B cell (primary cell): ENCODE measurements at regions not wholly inside any gene's neighbourhood (a gene's known extent, or its start where the extent isn't known, plus 50 kb on each side); places are given as distances from the start of the nearest gene placed in this dataset.

ENCODE experiments used
- ATAC-seq: fragments of 200-7000 bp; cut with Tn5 transposase; one replicate; pipeline ENCODE4 v1.10.0; 2021; ENCODE audit warnings: low read depth, mild to moderate bottlenecking, moderate number of reproducible peaks, moderate library complexity
- CTCF ChIA-PET: fragments of 350-600 bp; sonication (Branson Sonifier 250); formaldehyde crosslinking; loops from one replicate; lab custom pipeline; 2021; ENCODE audit warnings: antibody characterized with exemption, inconsistent platforms; lab: Charles Lee
- POLR2A ChIA-PET: fragments of 350-600 bp; sonication (Branson Sonifier 250); formaldehyde crosslinking; loops from one replicate; lab custom pipeline; 2021; ENCODE audit warnings: antibody characterized with exemption; lab: Charles Lee
- DNase-seq: peaks from one replicate; pipeline ENCODE4 v3.0.0; 2013
- H2AFZ ChIP-seq: 2 replicates; pipeline ENCODE4 v1.6.1; 2012; ENCODE audit warnings: mild to moderate bottlenecking, low read depth, low read length; ENCODE audit not compliant: insufficient read depth, poor library complexity, severe bottlenecking
- H3K27ac ChIP-seq, 2 donors: 1 replicate in 1 of 2; 2 replicates in 1 of 2; pipeline ENCODE4 v1.5.1; 2012 to 2013; ENCODE audit warnings: low read length in 2 of 2, mild to moderate bottlenecking in 2 of 2, moderate library complexity in 1 of 2
- H3K27me3 ChIP-seq, 4 experiments: fragments of 200-600 bp in 1 of 4; sonication (generic) in 1 of 4; replicated peaks in 1 of 4; 1 replicate in 2 of 4; 2 replicates in 2 of 4; pipeline versions ENCODE4 v1.6.1 to v1.7.0; 2013 to 2016; ENCODE audit warnings: low read length in 3 of 4, mild to moderate bottlenecking in 2 of 4, mixed read lengths in 1 of 4, moderate library complexity in 1 of 4; ENCODE audit not compliant: insufficient read depth in 4 of 4, control insufficient read depth in 3 of 4; ENCODE audit errors: control extremely low read depth in 1 of 4
- H3K36me3 ChIP-seq, 2 experiments: replicated peaks in 1 of 2; 1 replicate in 1 of 2; 2 replicates in 1 of 2; pipeline versions ENCODE4 v1.6.1 to v1.7.1; 2013; ENCODE audit warnings: low read length in 1 of 2; ENCODE audit not compliant: insufficient read depth in 2 of 2, control insufficient read depth in 1 of 2; ENCODE audit errors: control extremely low read depth in 1 of 2, extremely low read depth in 1 of 2
- H3K4me1 ChIP-seq, 2 donors: fragments of 200-600 bp in 1 of 2; sonication (generic) in 1 of 2; 1 replicate in 1 of 2; 2 replicates in 1 of 2; pipeline versions ENCODE4 v1.5.1 to v1.6.1; 2013 to 2017; ENCODE audit warnings: low read length in 2 of 2; ENCODE audit not compliant: control insufficient read depth in 2 of 2, insufficient read depth in 2 of 2
- H3K4me2 ChIP-seq: replicated peaks from 2 replicates; pipeline ENCODE3; 2012; ENCODE audit warnings: mild to moderate bottlenecking, low read depth, low read length; ENCODE audit not compliant: poor library complexity, severe bottlenecking
- H3K4me3 ChIP-seq, 5 experiments: fragments of 200-600 bp in 1 of 5; sonication (generic) in 1 of 5; 1 replicate in 3 of 5; 2 replicates in 2 of 5; pipeline versions ENCODE4 v1.5.1 to v1.7.0; 2011 to 2016; ENCODE audit warnings: low read length in 4 of 5, mild to moderate bottlenecking in 4 of 5, low read depth in 2 of 5, control low read depth in 1 of 5, moderate library complexity in 1 of 5; ENCODE audit not compliant: insufficient read depth in 1 of 5; ENCODE audit errors: control extremely low read depth in 1 of 5, extremely low read depth in 1 of 5
- H3K79me2 ChIP-seq: fragments of 200-600 bp; sonication (generic); one replicate; pipeline ENCODE4 v1.6.0; 2016; ENCODE audit warnings: low read length; ENCODE audit not compliant: control insufficient read depth, insufficient read depth
- H3K9ac ChIP-seq: fragments of 200-600 bp; sonication (generic); 2 replicates; pipeline ENCODE4 v1.6.1; 2017; ENCODE audit warnings: mild to moderate bottlenecking, low read length, moderate library complexity
- H3K9me3 ChIP-seq, 3 donors: one replicate each; pipeline versions ENCODE4 v1.6.1 to v1.7.1; 2013; ENCODE audit warnings: low read length in 2 of 3; ENCODE audit not compliant: control insufficient read depth in 2 of 3, insufficient read depth in 1 of 3; ENCODE audit errors: control extremely low read depth in 1 of 3
- H4K20me1 ChIP-seq: 2 replicates; pipeline ENCODE4 v1.6.0; 2012; ENCODE audit warnings: mild to moderate bottlenecking, low read length; ENCODE audit not compliant: insufficient read depth, control insufficient read depth, poor library complexity, severe bottlenecking
- H3K27ac Mint-ChIP-seq: one replicate; pipeline ENCODE4 v1.8.0; 2021; ENCODE audit warnings: mixed read lengths
- H3K27me3 Mint-ChIP-seq: one replicate; pipeline ENCODE4 v1.8.0; 2021; ENCODE audit warnings: mixed read lengths
- H3K4me1 Mint-ChIP-seq: one replicate; pipeline ENCODE4 v1.8.0; 2021; ENCODE audit warnings: mixed read lengths
- H3K4me3 Mint-ChIP-seq: one replicate; pipeline ENCODE4 v1.8.0; 2021; ENCODE audit warnings: mixed read lengths
- H3K9me3 Mint-ChIP-seq: one replicate; pipeline ENCODE4 v1.8.0; 2022; ENCODE audit warnings: mixed read lengths; ENCODE audit not compliant: insufficient read depth
- CTCF ChIP-seq: fragments of 200-600 bp; IDR thresholded peaks from one replicate; pipeline ENCODE4 v1.8.0; 2022; ENCODE audit warnings: antibody characterized with exemption, mild to moderate bottlenecking
- EZH2 ChIP-seq: IDR thresholded peaks from 2 replicates; pipeline ENCODE4 v1.6.1; 2012; ENCODE audit warnings: borderline replicate concordance, low read depth, mild to moderate bottlenecking, moderate library complexity, low read length; ENCODE audit not compliant: insufficient read depth, poor library complexity, severe bottlenecking
- WGBS: methylation state at CpG from one replicate; pipeline ENCODE4 v1.1.5; 2013; ENCODE audit warnings: missing lambda C conversion rate; ENCODE audit not compliant: insufficient coverage; 5-methylcytosine and 5-hydroxymethylcytosine counted together
- intact Hi-C: fragments of 100-400 bp; cut with micrococcal nuclease; formaldehyde crosslinking; loops from one replicate; pipeline ENCODE4 v1.10.0; 2022

- Mint-ChIP-seq H3K27ac (no peak overlapping the region), H3K4me1 (no peaks in the 10 kb centered on the region), H3K4me3 (no peak overlapping the region), H3K27me3 (no peaks in the 10 kb centered on the region), H3K9me3 (no peaks in the 10 kb centered on the region)
- POLR2A ChIA-PET = no interaction called here
- no peaks in the 10 kb centered on the region for H3K4me1 ChIP-seq
- no peaks in the 10 kb centered on the region for H3K79me2 ChIP-seq
- H3K36me3 ChIP-seq = no peaks in the 10 kb centered on the region
- H3K9me3 ChIP-seq = no peaks in the 10 kb centered on the region
- H3K4me3 ChIP-seq = no peak overlapping the region
- H2AFZ ChIP-seq = no peak overlapping the region
- WGBS = no CpG with 5 or more reads among the region's 3 CpGs
- intact Hi-C loops = no loop called here
- CTCF ChIA-PET = no interaction called here
- no peaks in the 10 kb centered on the region for H4K20me1 ChIP-seq
- DNase-seq = no peak
- no peak overlapping the region for H3K4me2 ChIP-seq
- TF ChIP-seq EZH2 = no peak
- TF ChIP-seq CTCF = no peak
- no peak overlapping the region for H3K9ac ChIP-seq
- H3K27me3 ChIP-seq = no peaks in the 10 kb centered on the region
- no peak overlapping the region for H3K27ac ChIP-seq
- no peak for ATAC-seq
These were observed 59.2 kb upstream of the TMEM47 start for GRCh38 chrX:34716302-34716701.

- no peak overlapping the region for H3K4me3 ChIP-seq
- POLR2A ChIA-PET = no interaction called here
- H3K27ac Mint-ChIP-seq = no peak overlapping the region
These were observed 77.3 kb upstream of the TMEM47 start for GRCh38 chrX:34734383-34734782.

More at GRCh38 chrX:34734383-34734782, 77.3 kb upstream of the TMEM47 start:
- Histone ChIP-seq H4K20me1 (no peaks in the 10 kb centered on the region), H3K36me3 (no peaks in the 10 kb centered on the region), H3K9ac (no peak overlapping the region), H2AFZ (no peak overlapping the region), H3K27me3 (no peaks in the 10 kb centered on the region), H3K79me2 (no peaks in the 10 kb centered on the region), H3K4me2 (no peak overlapping the region), H3K4me1 (no peaks in the 10 kb centered on the region), H3K27ac (no peak overlapping the region), H3K9me3 (no peaks in the 10 kb centered on the region)
- no peak for DNase-seq
- no peak for ATAC-seq
- no peaks in the 10 kb centered on the region for H3K4me1 Mint-ChIP-seq
- no CpG with 5 or more reads among the region's 1 CpG for WGBS
- TF ChIP-seq EZH2 = no peak
- no peak for TF ChIP-seq CTCF
- no peak overlapping the region for H3K4me3 Mint-ChIP-seq
- H3K27me3 Mint-ChIP-seq = no peaks in the 10 kb centered on the region
- H3K9me3 Mint-ChIP-seq = no peaks in the 10 kb centered on the region
- CTCF ChIA-PET = no interaction called here
- intact Hi-C loops = no loop called here
